Peyer's patch (tissue), 4 donors: ENCODE measurements at regions not wholly inside any gene's neighbourhood (a gene's known extent, or its start where the extent isn't known, plus 50 kb on each side); places are given as distances from the start of the nearest gene placed in this dataset.
A peak's percentile ranks its signal among the peaks of the same experiment; 100 is the strongest.
"Not testable (repeated sequence)": the region's sequence is repeated elsewhere in the genome, so short reads cannot be mapped to it uniquely, and the experiment has no call there.

ENCODE experiments used
- DNase-seq, 3 donors: peaks; one replicate each; pipeline ENCODE4 v3.0.0-alpha.2; 2017 to 2019
- H3K27ac ChIP-seq, 4 donors: fragments of 200-600 bp; sonication (generic); one replicate each; pipeline ENCODE4 v1.5.1; 2016 to 2019
- H3K27me3 ChIP-seq, 2 donors: fragments of 200-600 bp; sonication (generic); one replicate each; pipeline ENCODE4 v1.5.1; 2019
- H3K36me3 ChIP-seq, 3 donors: fragments of 200-600 bp; sonication (generic); one replicate each; pipeline ENCODE4 v1.5.1; 2016 to 2019
- H3K4me1 ChIP-seq, 4 donors: fragments of 200-600 bp; sonication (generic); one replicate each; pipeline ENCODE4 v1.5.1; 2016 to 2019
- H3K4me3 ChIP-seq, 4 donors: fragments of 200-600 bp; sonication (generic); 1 replicate in 3 of 4; 2 replicates in 1 of 4; pipeline ENCODE4 v1.5.1; 2016 to 2019; ENCODE audit warnings: mild to moderate bottlenecking in 1 of 4
- H3K9me3 ChIP-seq, 4 donors: fragments of 200-600 bp; sonication (generic); one replicate each; pipeline ENCODE4 v1.5.1; 2016 to 2019; ENCODE audit warnings: mild to moderate bottlenecking in 1 of 4
- CTCF ChIP-seq, 6 experiments: fragments of 450-650 bp in 4 of 6; fragments of 200-600 bp in 2 of 6; sonication (generic) in 1 of 6; IDR thresholded peaks; one replicate each; pipeline ENCODE4 v1.5.1; 2017 to 2019; ENCODE audit warnings: antibody characterized with exemption in 6 of 6, mild to moderate bottlenecking in 3 of 6, moderate library complexity in 1 of 6
- POLR2A ChIP-seq, 2 donors: fragments of 450-650 bp; IDR thresholded peaks; one replicate each; pipeline ENCODE4 v1.5.1; 2017; ENCODE audit warnings: antibody characterized with exemption in 2 of 2, mild to moderate bottlenecking in 2 of 2, moderate library complexity in 2 of 2

DNA sequence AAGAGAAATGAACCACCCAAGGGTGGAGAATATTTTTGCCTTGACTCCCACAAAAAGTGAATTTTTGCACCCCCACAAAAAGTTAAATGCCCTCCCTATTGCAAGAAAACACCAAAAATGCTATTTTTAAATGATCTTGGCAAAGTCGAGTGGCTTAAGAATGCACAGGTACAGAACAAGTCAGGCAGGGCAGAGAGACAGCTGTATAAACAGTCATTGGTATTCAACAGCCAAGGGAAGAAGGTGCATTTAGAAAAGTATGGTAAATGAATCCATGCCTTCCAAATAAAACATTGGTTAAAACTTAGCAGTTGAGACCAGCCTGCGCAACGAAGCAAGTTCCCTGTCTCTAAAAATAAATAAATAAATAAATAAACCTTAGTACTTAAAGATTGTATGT lies 169.3 kb downstream of the CHIC2 start:
- H3K4me1 ChIP-seq: no peaks in the 10 kb centered on the region
- no peaks in the 10 kb centered on the region for H3K9me3 ChIP-seq
- H3K36me3 ChIP-seq: no peaks in the 10 kb centered on the region
- no peak for DNase-seq
- no peak overlapping the region for H3K4me3 ChIP-seq
- no peaks in the 10 kb centered on the region for H3K27me3 ChIP-seq
- no peak for TF ChIP-seq POLR2A (IDR thresholded peaks at IDR 0.05)
- no peak for TF ChIP-seq CTCF (IDR thresholded peaks at IDR 0.05)
- H3K27ac ChIP-seq: no peak overlapping the region

DNA sequence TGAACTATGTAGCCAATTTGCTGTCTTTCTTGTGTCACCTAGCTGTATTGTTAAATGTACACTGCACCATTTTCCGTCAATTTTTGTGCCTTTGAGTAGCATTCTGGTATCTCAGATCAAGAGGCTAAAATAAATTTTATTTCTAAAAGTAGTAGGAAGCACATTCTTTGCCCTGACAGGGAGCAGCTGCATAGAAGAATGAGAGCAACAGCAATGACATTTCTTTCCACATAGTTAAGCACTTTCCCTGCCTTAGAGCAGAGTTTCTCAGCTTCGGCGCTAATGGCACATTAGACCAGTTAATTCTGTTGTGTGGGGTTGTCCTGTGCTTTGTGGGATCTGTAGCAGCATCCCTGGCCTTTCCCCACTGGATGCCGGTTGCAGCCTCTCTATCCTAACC lies 173.9 kb downstream of the CHIC2 start:
- Histone ChIP-seq H3K9me3 (no peaks in the 10 kb centered on the region), H3K4me1 (no peaks in the 10 kb centered on the region), H3K27ac (peak overlapping the region in 1 of 4 donors; percentile 30), H3K4me3 (no peak overlapping the region), H3K36me3 (no peaks in the 10 kb centered on the region), H3K27me3 (no peaks in the 10 kb centered on the region)
- DNase-seq: no peak
- TF ChIP-seq CTCF (IDR thresholded peaks at IDR 0.05) (no peak), POLR2A (IDR thresholded peaks at IDR 0.05) (no peak)

- Histone ChIP-seq H3K4me3 (no peak overlapping the region), H3K9me3 (no peaks in the 10 kb centered on the region), H3K27me3 (no peaks in the 10 kb centered on the region), H3K36me3 (no peaks in the 10 kb centered on the region), H3K4me1 (no peaks in the 10 kb centered on the region), H3K27ac (peak overlapping the region in 1 of 4 donors; percentile 30)
- TF ChIP-seq POLR2A (IDR thresholded peaks at IDR 0.05) (no peak), CTCF (IDR thresholded peaks at IDR 0.05) (no peak)
- DNase-seq: no peak
Measured at GRCh38 chr4:53889326-53890055, 174.9 kb downstream of the CHIC2 start.

DNA sequence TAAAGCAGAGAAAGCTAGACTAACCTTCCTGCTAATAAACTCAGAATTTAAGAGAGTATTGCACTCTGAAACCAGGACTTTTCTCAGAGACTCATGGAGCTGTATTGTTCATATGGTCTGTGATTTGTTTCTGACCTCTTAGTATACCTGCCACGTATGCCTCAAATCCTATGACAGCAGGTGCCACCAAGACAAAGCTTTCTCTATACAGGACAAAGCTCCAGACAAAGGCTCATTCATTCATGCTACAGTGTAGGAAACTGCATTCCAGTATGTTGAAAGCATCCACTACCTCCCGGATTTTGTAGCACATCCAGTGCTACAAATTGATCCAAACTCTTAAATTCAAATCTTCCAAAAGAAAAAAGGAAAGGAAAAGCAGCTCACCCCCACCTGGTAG lies 178.3 kb downstream of the CHIC2 start:
- no peak for TF ChIP-seq POLR2A (IDR thresholded peaks at IDR 0.05)
- TF ChIP-seq CTCF (IDR thresholded peaks at IDR 0.05): no peak
- H3K36me3 ChIP-seq: no peaks in the 10 kb centered on the region
- H3K27me3 ChIP-seq: no peaks in the 10 kb centered on the region
- no peak for DNase-seq
- H3K4me1 ChIP-seq: no peaks in the 10 kb centered on the region
- H3K27ac ChIP-seq: no peak overlapping the region
- no peak overlapping the region for H3K4me3 ChIP-seq
- H3K9me3 ChIP-seq: no peaks in the 10 kb centered on the region

- no peaks in the 10 kb centered on the region for H3K4me1 ChIP-seq
- no peaks in the 10 kb centered on the region for H3K36me3 ChIP-seq
- no peak overlapping the region for H3K27ac ChIP-seq
- H3K27me3 ChIP-seq: no peaks in the 10 kb centered on the region
- TF ChIP-seq POLR2A (IDR thresholded peaks at IDR 0.05) (no peak), CTCF (IDR thresholded peaks at IDR 0.05) (no peak)
- no peak for DNase-seq
- no peak overlapping the region for H3K4me3 ChIP-seq
- no peaks in the 10 kb centered on the region for H3K9me3 ChIP-seq
Measured at GRCh38 chr4:53885668-53886067, 178.7 kb downstream of the CHIC2 start.

DNA sequence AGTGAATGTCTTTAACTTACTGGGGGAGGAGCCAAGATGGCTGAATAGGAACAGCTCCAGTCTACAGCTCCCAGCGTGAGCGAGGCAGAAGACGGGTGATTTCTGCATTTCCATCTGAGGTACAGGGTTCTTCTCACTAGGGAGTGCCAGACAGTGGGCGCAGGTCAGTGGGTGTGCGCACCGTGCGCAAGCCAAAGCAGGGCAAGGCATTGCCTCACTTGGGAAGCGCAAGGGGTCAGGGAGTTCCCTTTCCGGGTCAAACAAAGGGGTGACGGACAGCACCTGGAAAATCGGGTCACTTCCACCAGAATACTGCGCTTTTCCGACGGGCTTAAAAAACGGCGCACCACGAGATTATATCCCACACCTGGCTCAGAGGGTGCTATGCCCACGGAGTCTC lies 187.3 kb downstream of the CHIC2 start:
- not testable (repeated sequence) for H3K36me3 ChIP-seq, H3K27ac ChIP-seq, H3K27me3 ChIP-seq, DNase-seq, H3K9me3 ChIP-seq, H3K4me1 ChIP-seq, H3K4me3 ChIP-seq
